Spleen (tissue), 11 donors: ENCODE measurements at regions not wholly inside any gene's neighbourhood (a gene's known extent, or its start where the extent isn't known, plus 50 kb on each side); places are given as distances from the start of the nearest gene placed in this dataset.
A peak's percentile ranks its signal among the peaks of the same experiment; 100 is the strongest.

ENCODE experiments used
- DNase-seq: peaks from one replicate; pipeline ENCODE4 v3.0.0-alpha.2; 2020
- H3K27ac ChIP-seq, 8 donors: fragments of 200-600 bp; sonication (generic) in 7 of 8; 1 replicate in 4 of 8; 2 replicates in 4 of 8; pipeline versions ENCODE4 v1.5.0 to v1.8.0; 2016 to 2021; ENCODE audit warnings: inconsistent platforms in 4 of 8, mild to moderate bottlenecking in 4 of 8, moderate library complexity in 1 of 8
- H3K27me3 ChIP-seq, 7 donors: fragments of 200-600 bp; sonication (generic) in 6 of 7; replicated peaks in 1 of 7; 1 replicate in 4 of 7; 2 replicates in 3 of 7; pipeline versions ENCODE4 v1.5.0 to v1.8.0; 2016 to 2021; ENCODE audit warnings: inconsistent platforms in 3 of 7, mild to moderate bottlenecking in 1 of 7
- H3K36me3 ChIP-seq, 6 donors: fragments of 200-600 bp; sonication (generic) in 5 of 6; 1 replicate in 4 of 6; 2 replicates in 2 of 6; pipeline versions ENCODE4 v1.5.0 to v1.8.0; 2016 to 2021; ENCODE audit warnings: inconsistent platforms in 2 of 6
- H3K4me1 ChIP-seq, 6 donors: fragments of 200-600 bp; sonication (generic) in 5 of 6; 1 replicate in 3 of 6; 2 replicates in 3 of 6; pipeline versions ENCODE4 v1.5.0 to v1.8.0; 2016 to 2021; ENCODE audit warnings: inconsistent platforms in 3 of 6
- H3K4me3 ChIP-seq, 8 donors: fragments of 200-600 bp; sonication (generic) in 7 of 8; 1 replicate in 4 of 8; 2 replicates in 4 of 8; pipeline versions ENCODE4 v1.5.0 to v1.8.0; 2016 to 2021; ENCODE audit warnings: inconsistent platforms in 4 of 8, mild to moderate bottlenecking in 4 of 8, moderate library complexity in 2 of 8
- H3K9me3 ChIP-seq, 8 donors: fragments of 200-600 bp; sonication (generic) in 7 of 8; 1 replicate in 4 of 8; 2 replicates in 4 of 8; pipeline versions ENCODE4 v1.5.0 to v1.8.0; 2016 to 2021; ENCODE audit warnings: inconsistent platforms in 4 of 8
- POLR2A ChIP-seq, 3 donors: fragments of 450-650 bp; IDR thresholded peaks; one replicate each; pipeline ENCODE4 v1.5.1; 2017; ENCODE audit warnings: antibody characterized with exemption in 3 of 3, mild to moderate bottlenecking in 1 of 3
- POLR2AphosphoS5 ChIP-seq, 3 donors: sonication (generic); formaldehyde crosslinking; IDR thresholded peaks; one replicate each; pipeline ENCODE4 v1.5.1; 2017; ENCODE audit warnings: antibody characterized with exemption in 3 of 3
- WGBS, 5 donors: extraction: QIAGEN DNeasy Blood & Tissue Kit in 3 of 5; methylation state at CpG; one replicate each; pipeline versions ENCODE4 v1.1.5 to v1.1.7; 2013 to 2018; 5-methylcytosine and 5-hydroxymethylcytosine counted together
- intact Hi-C: fragments of 100-400 bp; cut with DNase I; formaldehyde crosslinking; loops from one replicate; pipeline ENCODE4 v1.15.0; 2023; ENCODE audit warnings: low total_unique reads
- TF ChIP-seq, protein P1 (sequence below), 11 experiments: fragments of 200-600 bp in 7 of 11; fragments of 450-650 bp in 4 of 11; sonication (generic) in 4 of 11; IDR thresholded peaks in 8 of 11; conservative IDR thresholded peaks in 3 of 11; 1 replicate in 7 of 11; 2 replicates in 4 of 11; pipeline versions ENCODE4 v1.4.0 to v1.8.0; 2016 to 2021; ENCODE audit warnings: antibody characterized with exemption in 11 of 11, inconsistent platforms in 4 of 11, mild to moderate bottlenecking in 1 of 11
- donor health status: healthy with polysubstance abuse.
- donor health status: DM: no; HTN: no; CAD: no; lungs with moderate emphysema.
- donor health status: DM: no; HTN: no; CAD: no.
- donor health status: Bipolar disorder and iron deficiency.
- donor health status: healthy.
- donor health status: DM: no; HTN: no; CAD: no.
- donor health status: DM: yes; HTN: yes; CAD: no.

DNA sequence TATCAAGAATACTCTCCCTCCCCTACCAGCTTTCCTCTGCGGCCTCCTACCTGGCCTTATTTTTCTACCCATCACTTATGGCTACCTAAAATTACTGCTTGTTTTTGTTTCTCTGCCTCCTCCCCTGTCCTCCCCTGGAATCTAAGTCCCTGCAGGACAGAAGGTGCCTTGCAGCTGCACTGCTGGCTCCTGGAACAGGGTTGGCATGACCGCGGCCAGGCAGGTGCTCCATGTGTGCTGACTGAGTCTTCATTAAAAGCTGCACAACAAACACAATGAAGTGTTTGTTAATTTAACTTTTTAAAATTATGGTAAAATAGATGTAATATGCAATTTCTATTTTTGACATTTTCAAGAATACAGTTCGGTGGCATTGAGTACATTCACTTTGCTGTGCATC is 171.9 kb upstream of the FHL2 start:
- H3K9me3 ChIP-seq = no peaks in the 10 kb centered on the region
- H3K4me1 ChIP-seq = peaks cover 0 to 4% (median under 1%) of the 10 kb centered on the region in 6 donors
- TF ChIP-seq POLR2AphosphoS5 (IDR thresholded peaks at IDR 0.05) (no peak), POLR2A (IDR thresholded peaks at IDR 0.05) (no peak)
- TF ChIP-seq, protein P1, sequence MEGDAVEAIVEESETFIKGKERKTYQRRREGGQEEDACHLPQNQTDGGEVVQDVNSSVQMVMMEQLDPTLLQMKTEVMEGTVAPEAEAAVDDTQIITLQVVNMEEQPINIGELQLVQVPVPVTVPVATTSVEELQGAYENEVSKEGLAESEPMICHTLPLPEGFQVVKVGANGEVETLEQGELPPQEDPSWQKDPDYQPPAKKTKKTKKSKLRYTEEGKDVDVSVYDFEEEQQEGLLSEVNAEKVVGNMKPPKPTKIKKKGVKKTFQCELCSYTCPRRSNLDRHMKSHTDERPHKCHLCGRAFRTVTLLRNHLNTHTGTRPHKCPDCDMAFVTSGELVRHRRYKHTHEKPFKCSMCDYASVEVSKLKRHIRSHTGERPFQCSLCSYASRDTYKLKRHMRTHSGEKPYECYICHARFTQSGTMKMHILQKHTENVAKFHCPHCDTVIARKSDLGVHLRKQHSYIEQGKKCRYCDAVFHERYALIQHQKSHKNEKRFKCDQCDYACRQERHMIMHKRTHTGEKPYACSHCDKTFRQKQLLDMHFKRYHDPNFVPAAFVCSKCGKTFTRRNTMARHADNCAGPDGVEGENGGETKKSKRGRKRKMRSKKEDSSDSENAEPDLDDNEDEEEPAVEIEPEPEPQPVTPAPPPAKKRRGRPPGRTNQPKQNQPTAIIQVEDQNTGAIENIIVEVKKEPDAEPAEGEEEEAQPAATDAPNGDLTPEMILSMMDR (IDR thresholded peaks at IDR 0.05 in 8 of 11, conservative IDR thresholded peaks at IDR 0.05 in 3 of 11) = no peak
- no peak for DNase-seq
- peaks cover 0 to 20% (median 0%) of the 10 kb centered on the region in 7 donors for H3K27me3 ChIP-seq
- H3K27ac ChIP-seq = peak overlapping the region in 2 of 8 donors; percentile 2 to 7
- no peaks in the 10 kb centered on the region for H3K36me3 ChIP-seq
- H3K4me3 ChIP-seq = no peak overlapping the region
- intact Hi-C loops = loop anchor here (10.0 kb wide), 1 partner anchor 504 kb away; no protein-coding TSS in a partner anchor
- WGBS, 5 donors = 91 to 96% (median 95%) methylated on average over 4 of the region's 4 CpGs

- Histone ChIP-seq H3K27me3 (peaks cover 0 to 18% (median 0%) of the 10 kb centered on the region in 7 donors), H3K4me3 (no peak overlapping the region), H3K36me3 (no peaks in the 10 kb centered on the region), H3K4me1 (peaks cover 0 to 4% (median 0%) of the 10 kb centered on the region in 6 donors), H3K9me3 (no peaks in the 10 kb centered on the region), H3K27ac (no peak overlapping the region)
- intact Hi-C loops = loop anchor here (10.0 kb wide), 1 partner anchor 504 kb away; no protein-coding TSS in a partner anchor
- WGBS, 5 donors = 92 to 96% (median 95%) methylated on average over 8 of the region's 8 CpGs
- DNase-seq = no peak
- TF ChIP-seq POLR2A (IDR thresholded peaks at IDR 0.05) = no peak
- TF ChIP-seq, protein P1 (IDR thresholded peaks at IDR 0.05 in 8 of 11, conservative IDR thresholded peaks at IDR 0.05 in 3 of 11) = no peak
- TF ChIP-seq POLR2AphosphoS5 (IDR thresholded peaks at IDR 0.05) = no peak
Observed at GRCh38 chr2:105570326-105570725, 171.5 kb upstream of the FHL2 start.

- Histone ChIP-seq H3K27me3 (peaks cover 0 to 18% (median 0%) of the 10 kb centered on the region in 7 donors), H3K4me1 (peaks cover 0 to 4% (median 0%) of the 10 kb centered on the region in 6 donors), H3K27ac (no peak overlapping the region), H3K9me3 (no peaks in the 10 kb centered on the region), H3K4me3 (no peak overlapping the region), H3K36me3 (no peaks in the 10 kb centered on the region)
- WGBS, 5 donors = 85 to 97% (median 94%) methylated on average over 6 of the region's 6 CpGs
- no peak for DNase-seq
- TF ChIP-seq POLR2AphosphoS5 (IDR thresholded peaks at IDR 0.05) (no peak), POLR2A (IDR thresholded peaks at IDR 0.05) (no peak)
- intact Hi-C loops = loop anchor here (10.0 kb wide), 1 partner anchor 505 kb away; no protein-coding TSS in a partner anchor
Observed at GRCh38 chr2:105569606-105570005, 170.8 kb upstream of the FHL2 start.

- intact Hi-C loops = no loop called here
- 58 to 66% (median 63%) methylated on average over 17 of the region's 17 CpGs for WGBS, 5 donors
- peaks cover 0 to 18% (median 0%) of the 10 kb centered on the region in 7 donors for H3K27me3 ChIP-seq
Observed at GRCh38 chr2:105567996-105568494, 169.2 kb upstream of the FHL2 start.

More at GRCh38 chr2:105567996-105568494, 169.2 kb upstream of the FHL2 start:
- H3K9me3 ChIP-seq = no peaks in the 10 kb centered on the region
- H3K36me3 ChIP-seq = no peaks in the 10 kb centered on the region
- no peak overlapping the region for H3K4me3 ChIP-seq
- peak overlapping the region in 2 of 8 donors; percentile 14 to 55 for H3K27ac ChIP-seq
- peaks cover 0 to 4% (median 0%) of the 10 kb centered on the region in 6 donors for H3K4me1 ChIP-seq
- DNase-seq = no peak
- TF ChIP-seq, protein P1 (IDR thresholded peaks at IDR 0.05 in 8 of 11, conservative IDR thresholded peaks at IDR 0.05 in 3 of 11) = no peak
- TF ChIP-seq POLR2A (IDR thresholded peaks at IDR 0.05) = no peak
- no peak for TF ChIP-seq POLR2AphosphoS5 (IDR thresholded peaks at IDR 0.05)
